Neural cell (in vitro differentiated cells): ENCODE measurements at regions not wholly inside any gene's neighbourhood (a gene's known extent, or its start where the extent isn't known, plus 50 kb on each side); places are given as distances from the start of the nearest gene placed in this dataset.

Experiments
- CTCF ChIP-seq: fragments of 450-650 bp; IDR thresholded peaks from 2 replicates; pipeline ENCODE4 v1.5.1; 2014; ENCODE audit warnings: antibody characterized with exemption, mild to moderate bottlenecking, moderate library complexity; ENCODE audit not compliant: poor library complexity, severe bottlenecking
- EZH2 ChIP-seq: fragments of 200-600, 300-800 bp; shearing (Covaris generic), sonication (generic); IDR thresholded peaks from 2 replicates; pipeline ENCODE4 v1.6.1; 2014; ENCODE audit warnings: antibody characterized with exemption, low read length, borderline replicate concordance, mild to moderate bottlenecking; ENCODE audit not compliant: insufficient read depth, poor library complexity, severe bottlenecking
- POLR2AphosphoS5 ChIP-seq: IDR thresholded peaks from 2 replicates; pipeline ENCODE4 v1.6.1; 2012
- RAD21 ChIP-seq: fragments of 450-650 bp; conservative IDR thresholded peaks from 2 replicates; pipeline ENCODE4 v1.6.1; 2014; ENCODE audit warnings: antibody characterized with exemption, mild to moderate bottlenecking, moderate library complexity
- REST ChIP-seq: IDR thresholded peaks from 2 replicates; pipeline ENCODE4 v1.6.1; 2012; ENCODE audit warnings: borderline replicate concordance

- TF ChIP-seq POLR2AphosphoS5 (no peak), RAD21 (no peak), CTCF (no peak), REST (no peak), EZH2 (no peak)
Measured at GRCh38 chrX:124506066-124506465, 159.7 kb downstream of the SH2D1A start.
